Muscle layer of duodenum (tissue), 2 donors: ENCODE measurements at regions not wholly inside any gene's neighbourhood (a gene's known extent, or its start where the extent isn't known, plus 50 kb on each side); places are given as distances from the start of the nearest gene placed in this dataset.

Experiments used
- H3K27ac ChIP-seq: one replicate; pipeline ENCODE4 v1.7.0; 2013; ENCODE audit warnings: mild to moderate bottlenecking, low read length
- H3K27me3 ChIP-seq: one replicate; pipeline ENCODE4 v1.7.0; 2013; ENCODE audit warnings: low read depth, mild to moderate bottlenecking, control low read depth, low read length
- H3K36me3 ChIP-seq, 2 donors: one replicate each; pipeline ENCODE4 v1.7.0; 2013; ENCODE audit warnings: low read length in 2 of 2, control low read depth in 1 of 2, mild to moderate bottlenecking in 1 of 2; ENCODE audit not compliant: insufficient read depth in 2 of 2, control insufficient read depth in 1 of 2
- H3K4me1 ChIP-seq, 2 donors: one replicate each; pipeline ENCODE4 v1.7.0; 2013; ENCODE audit warnings: low read length in 2 of 2, mild to moderate bottlenecking in 2 of 2, control low read depth in 1 of 2, moderate library complexity in 1 of 2; ENCODE audit not compliant: insufficient read depth in 2 of 2, control insufficient read depth in 1 of 2
- H3K4me3 ChIP-seq, 2 donors: one replicate each; pipeline ENCODE4 v1.7.0; 2013; ENCODE audit warnings: low read length in 2 of 2, low read depth in 1 of 2, mild to moderate bottlenecking in 1 of 2
- H3K9me3 ChIP-seq, 2 donors: one replicate each; pipeline ENCODE4 v1.7.0; 2013; ENCODE audit warnings: low read length in 2 of 2, control low read depth in 1 of 2, mild to moderate bottlenecking in 1 of 2; ENCODE audit not compliant: control insufficient read depth in 1 of 2
- donor health status: healthy.

GRCh38 chr6:228881-229651 lies 63.2 kb upstream of the DUSP22 start:
- H3K27me3 ChIP-seq, result no peaks in the 10 kb centered on the region
- H3K9me3 ChIP-seq, result no peaks in the 10 kb centered on the region
- H3K4me1 ChIP-seq, result peaks cover 0 to 4% of the 10 kb centered on the region in 2 donors
- no peak overlapping the region for H3K4me3 ChIP-seq
- no peak overlapping the region for H3K27ac ChIP-seq
- H3K36me3 ChIP-seq, result no peaks in the 10 kb centered on the region

- Histone ChIP-seq H3K9me3 (no peaks in the 10 kb centered on the region), H3K36me3 (no peaks in the 10 kb centered on the region), H3K4me3 (no peak overlapping the region), H3K27ac (no peak overlapping the region), H3K27me3 (no peaks in the 10 kb centered on the region), H3K4me1 (peaks cover 3 to 9% of the 10 kb centered on the region in 2 donors)
These were observed 60.5 kb upstream of the DUSP22 start for GRCh38 chr6:231779-232178.

GRCh38 chr6:232982-233640 lies 59.2 kb upstream of the DUSP22 start:
- Histone ChIP-seq H3K27me3 (no peaks in the 10 kb centered on the region), H3K4me3 (no peak overlapping the region)

GRCh38 chr6:234706-235372 lies 57.4 kb upstream of the DUSP22 start:
- no peaks in the 10 kb centered on the region for H3K36me3 ChIP-seq
- H3K4me1 ChIP-seq, result peaks cover 3 to 9% of the 10 kb centered on the region in 2 donors
- H3K27ac ChIP-seq, result no peak overlapping the region
- no peak overlapping the region for H3K4me3 ChIP-seq
- no peaks in the 10 kb centered on the region for H3K27me3 ChIP-seq
- H3K9me3 ChIP-seq, result no peaks in the 10 kb centered on the region

More at GRCh38 chr6:232982-233640, 59.2 kb upstream of the DUSP22 start:
- Histone ChIP-seq H3K27ac (no peak overlapping the region), H3K36me3 (no peaks in the 10 kb centered on the region), H3K4me1 (peaks cover 3 to 9% of the 10 kb centered on the region in 2 donors), H3K9me3 (no peaks in the 10 kb centered on the region)

GRCh38 chr6:235763-236360 lies 56.4 kb upstream of the DUSP22 start:
- Histone ChIP-seq H3K4me1 (peaks cover 3 to 9% of the 10 kb centered on the region in 2 donors), H3K36me3 (no peaks in the 10 kb centered on the region), H3K27ac (peak overlapping the region; percentile 60), H3K27me3 (no peaks in the 10 kb centered on the region), H3K4me3 (peak overlapping the region; percentile 50 to 57), H3K9me3 (no peaks in the 10 kb centered on the region)

- H3K4me1 ChIP-seq, result peaks cover 3 to 9% of the 10 kb centered on the region in 2 donors
- H3K4me3 ChIP-seq, result no peak overlapping the region
- no peaks in the 10 kb centered on the region for H3K27me3 ChIP-seq
- no peaks in the 10 kb centered on the region for H3K36me3 ChIP-seq
- H3K27ac ChIP-seq, result peak overlapping the region; percentile 60
- H3K9me3 ChIP-seq, result no peaks in the 10 kb centered on the region
These were observed 55.8 kb upstream of the DUSP22 start for GRCh38 chr6:236519-236918.

GRCh38 chr6:240151-240550 lies 52.1 kb upstream of the DUSP22 start:
- Histone ChIP-seq H3K27ac (no peak overlapping the region), H3K4me1 (peaks cover 3 to 9% of the 10 kb centered on the region in 2 donors), H3K27me3 (no peaks in the 10 kb centered on the region), H3K9me3 (peaks cover 0 to 7% of the 10 kb centered on the region in 2 donors), H3K36me3 (no peaks in the 10 kb centered on the region), H3K4me3 (no peak overlapping the region)

GRCh38 chr6:241336-241865 lies 50.9 kb upstream of the DUSP22 start:
- peaks cover 0 to under 1% of the 10 kb centered on the region in 2 donors for H3K4me1 ChIP-seq
- H3K36me3 ChIP-seq, result no peaks in the 10 kb centered on the region
- no peak overlapping the region for H3K4me3 ChIP-seq
- no peaks in the 10 kb centered on the region for H3K27me3 ChIP-seq
- H3K27ac ChIP-seq, result no peak overlapping the region
- peaks cover 0 to 7% of the 10 kb centered on the region in 2 donors for H3K9me3 ChIP-seq
